ENCODE measurements at regions not wholly inside any gene's neighbourhood (a gene's known extent, or its start where the extent isn't known, plus 50 kb on each side); places are given as distances from the start of the nearest gene placed in this dataset.
"Not testable (repeated sequence)": the region's sequence is repeated elsewhere in the genome, so short reads cannot be mapped to it uniquely, and the experiment has no call there.

DNA sequence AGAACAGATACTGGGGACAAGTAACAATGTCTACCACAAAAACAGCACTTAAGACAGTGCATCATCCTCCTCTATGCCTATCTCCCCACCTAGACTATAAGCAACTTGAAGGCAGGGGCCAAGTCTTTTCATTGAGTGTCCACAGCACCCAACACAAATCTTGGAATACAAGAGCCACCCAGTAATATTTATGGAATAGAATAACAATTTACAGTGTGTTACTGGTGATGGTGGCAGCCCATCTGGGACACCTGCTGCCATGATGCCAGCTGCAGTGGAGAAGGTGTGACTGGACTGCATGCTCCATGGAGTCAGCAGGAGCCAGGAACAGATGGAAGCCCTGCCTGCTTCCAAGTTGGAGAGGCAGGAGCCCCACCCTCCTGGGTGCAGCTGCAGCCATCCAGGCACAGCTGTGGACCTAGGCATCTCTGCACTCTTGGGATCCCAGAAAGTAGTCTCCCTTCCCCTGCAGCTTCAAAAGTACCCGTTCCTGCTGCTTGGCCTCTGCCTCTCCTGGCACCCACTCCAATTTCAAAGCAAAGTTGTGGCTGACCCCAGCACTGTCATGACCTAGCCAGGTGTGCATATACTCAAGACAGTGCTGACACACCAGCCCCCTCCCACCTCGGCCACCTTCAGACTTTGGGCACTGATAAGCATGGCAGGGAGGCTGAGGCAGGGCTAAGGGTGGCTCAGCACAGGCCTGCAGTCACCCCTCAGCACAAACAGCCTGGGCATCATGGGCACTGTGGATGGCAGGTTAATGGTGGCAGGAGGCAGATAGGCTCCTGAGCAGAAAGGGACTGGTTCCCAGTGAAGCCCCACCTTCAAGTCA lies 94.5 kb downstream of the TPRA1 start:
- intact Hi-C loops (cut with DNase I), result no loop called here
- H3K4me1 ChIP-seq, result no peaks in the 10 kb centered on the region
- no peak for DNase-seq (ENCODE audit: low spot score in 2 of 2)

DNA sequence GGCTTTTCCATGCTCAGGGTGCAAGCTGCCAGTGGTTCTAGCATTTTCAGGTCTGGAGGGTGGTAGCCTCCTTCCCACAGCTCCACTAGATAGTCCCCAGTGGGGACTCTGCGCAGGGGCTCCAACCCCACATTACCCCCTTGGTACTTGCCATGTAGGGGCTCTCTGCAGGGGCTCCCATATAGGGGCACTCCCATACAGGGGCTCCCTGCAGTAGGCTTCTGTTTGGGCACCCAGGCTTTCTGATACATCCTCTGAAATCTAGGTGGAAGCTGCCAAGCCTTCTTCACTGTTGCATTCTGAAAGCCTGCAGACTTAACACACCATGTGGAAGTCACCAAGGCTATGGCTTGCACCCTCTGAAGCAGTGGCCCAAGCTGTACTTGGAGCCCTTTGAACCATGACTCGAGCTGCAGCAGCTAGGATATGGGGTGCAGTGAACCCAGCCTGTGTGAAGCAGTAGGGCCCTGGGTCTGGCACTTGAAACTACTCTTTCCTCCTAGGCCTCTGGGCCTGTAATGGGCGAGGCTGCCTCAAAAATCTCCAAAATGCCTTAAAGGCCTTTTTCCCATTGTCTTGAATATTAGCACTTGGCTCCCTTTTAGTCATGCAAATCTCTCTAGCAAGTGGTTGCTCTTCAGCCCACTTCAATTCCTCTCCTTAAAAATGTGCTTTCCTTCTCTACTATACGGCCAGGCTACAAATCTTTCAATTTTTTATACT lies 96.4 kb downstream of the TPRA1 start:
- Histone ChIP-seq H3K27ac (no peak overlapping the region), H3K4me1 (no peaks in the 10 kb centered on the region), H3K4me3 (no peak overlapping the region), H3K27me3 (no peaks in the 10 kb centered on the region), H3K9me3 (no peaks in the 10 kb centered on the region), H3K36me3 (no peaks in the 10 kb centered on the region)
- DNase-seq (ENCODE audit: low spot score in 2 of 2), result no peak
- TF ChIP-seq, protein P1, sequence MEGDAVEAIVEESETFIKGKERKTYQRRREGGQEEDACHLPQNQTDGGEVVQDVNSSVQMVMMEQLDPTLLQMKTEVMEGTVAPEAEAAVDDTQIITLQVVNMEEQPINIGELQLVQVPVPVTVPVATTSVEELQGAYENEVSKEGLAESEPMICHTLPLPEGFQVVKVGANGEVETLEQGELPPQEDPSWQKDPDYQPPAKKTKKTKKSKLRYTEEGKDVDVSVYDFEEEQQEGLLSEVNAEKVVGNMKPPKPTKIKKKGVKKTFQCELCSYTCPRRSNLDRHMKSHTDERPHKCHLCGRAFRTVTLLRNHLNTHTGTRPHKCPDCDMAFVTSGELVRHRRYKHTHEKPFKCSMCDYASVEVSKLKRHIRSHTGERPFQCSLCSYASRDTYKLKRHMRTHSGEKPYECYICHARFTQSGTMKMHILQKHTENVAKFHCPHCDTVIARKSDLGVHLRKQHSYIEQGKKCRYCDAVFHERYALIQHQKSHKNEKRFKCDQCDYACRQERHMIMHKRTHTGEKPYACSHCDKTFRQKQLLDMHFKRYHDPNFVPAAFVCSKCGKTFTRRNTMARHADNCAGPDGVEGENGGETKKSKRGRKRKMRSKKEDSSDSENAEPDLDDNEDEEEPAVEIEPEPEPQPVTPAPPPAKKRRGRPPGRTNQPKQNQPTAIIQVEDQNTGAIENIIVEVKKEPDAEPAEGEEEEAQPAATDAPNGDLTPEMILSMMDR (IDR thresholded peaks at IDR 0.05), result no peak
- intact Hi-C loops (cut with DNase I), result no loop called here

More for the DNA sequence above, 94.5 kb downstream of the TPRA1 start:
- Histone ChIP-seq H3K9me3 (peaks cover 0 to 2% of the 10 kb centered on the region in 2 donors), H3K4me3 (no peak overlapping the region), H3K36me3 (no peaks in the 10 kb centered on the region), H3K27ac (no peak overlapping the region), H3K27me3 (no peaks in the 10 kb centered on the region)
- TF ChIP-seq, protein P1 (IDR thresholded peaks at IDR 0.05), result no peak

DNA sequence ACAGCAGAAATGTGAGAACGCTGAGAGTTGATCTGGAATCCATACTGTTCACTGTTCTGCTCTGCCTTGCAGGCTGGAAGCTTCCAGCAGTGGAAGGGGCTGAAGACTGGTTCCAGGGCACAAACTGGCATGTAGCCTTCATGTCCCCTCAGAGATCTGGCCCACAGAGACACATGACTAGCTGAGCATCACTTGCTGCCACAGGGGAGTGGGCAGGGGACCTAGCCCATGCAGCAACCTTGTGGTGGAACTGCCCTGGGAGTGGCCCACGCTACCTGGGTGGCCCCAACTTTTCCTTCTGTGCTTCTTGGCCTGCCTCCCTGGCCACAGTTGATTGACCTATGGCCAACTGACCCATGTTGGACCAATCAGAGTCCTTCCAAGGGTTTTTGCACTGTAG lies 98.1 kb downstream of the TPRA1 start:
- DNase-seq (ENCODE audit: low spot score in 2 of 2), result peak in 1 of 2 donors; percentile 55
- intact Hi-C loops (cut with DNase I), result no loop called here
- no peaks in the 10 kb centered on the region for H3K9me3 ChIP-seq
- H3K4me3 ChIP-seq, result no peak overlapping the region
- no peaks in the 10 kb centered on the region for H3K36me3 ChIP-seq
- H3K27ac ChIP-seq, result no peak overlapping the region
- no peaks in the 10 kb centered on the region for H3K4me1 ChIP-seq
- no peaks in the 10 kb centered on the region for H3K27me3 ChIP-seq
- TF ChIP-seq, protein P1 (IDR thresholded peaks at IDR 0.05), result no peak

DNA sequence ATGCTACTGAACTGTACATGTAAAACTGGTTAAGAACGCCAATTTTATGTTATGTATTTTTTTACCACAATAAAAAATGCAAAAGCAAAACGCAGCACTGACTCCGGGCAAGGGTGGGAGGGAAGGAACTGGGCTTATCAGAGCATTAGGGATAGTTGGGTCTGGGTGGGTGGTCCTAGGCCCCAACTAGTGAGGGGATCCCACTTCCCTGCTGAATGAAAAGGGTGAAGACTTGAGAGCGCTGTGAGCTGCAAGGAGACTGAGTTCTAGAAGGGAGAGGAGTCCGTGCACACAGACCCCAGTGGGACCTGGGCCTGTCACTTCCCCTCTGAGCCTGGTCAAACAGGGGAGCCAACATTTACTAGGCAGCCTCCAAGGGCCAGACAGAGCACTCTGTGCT lies 98.6 kb downstream of the TPRA1 start:
- Histone ChIP-seq H3K9me3 (no peaks in the 10 kb centered on the region), H3K27ac (no peak overlapping the region), H3K27me3 (no peaks in the 10 kb centered on the region), H3K4me1 (no peaks in the 10 kb centered on the region), H3K36me3 (no peaks in the 10 kb centered on the region), H3K4me3 (no peak overlapping the region)
- TF ChIP-seq, protein P1 (IDR thresholded peaks at IDR 0.05), result no peak
- no peak for DNase-seq (ENCODE audit: low spot score in 2 of 2)
- intact Hi-C loops (cut with DNase I), result no loop called here

DNA sequence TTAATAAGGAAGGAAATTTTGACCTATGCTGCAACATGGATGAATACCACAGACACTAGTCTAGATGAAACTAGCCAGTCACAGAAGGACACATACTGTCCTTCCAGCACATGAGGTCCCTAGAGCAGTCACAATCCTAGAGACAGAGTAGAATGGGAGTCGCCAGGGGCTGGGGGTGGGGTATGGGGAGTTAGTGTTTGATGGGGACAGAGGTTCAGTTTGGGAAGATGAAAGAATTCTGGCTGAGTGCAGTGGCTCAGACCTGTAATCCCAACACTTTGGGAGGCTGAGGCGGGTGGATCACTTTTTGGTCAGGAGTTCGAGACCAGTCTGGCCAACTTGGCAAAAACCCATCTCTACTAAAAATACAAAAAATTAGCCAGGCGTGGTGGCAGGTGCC lies 99.2 kb downstream of the TPRA1 start:
- intact Hi-C loops (cut with DNase I), result no loop called here
- DNase-seq (ENCODE audit: low spot score in 2 of 2), result no peak
- TF ChIP-seq, protein P1 (IDR thresholded peaks at IDR 0.05), result no peak
- H3K27ac ChIP-seq, result no peak overlapping the region
- no peaks in the 10 kb centered on the region for H3K4me1 ChIP-seq
- H3K9me3 ChIP-seq, result no peaks in the 10 kb centered on the region
- no peak overlapping the region for H3K4me3 ChIP-seq
- H3K36me3 ChIP-seq, result no peaks in the 10 kb centered on the region
- H3K27me3 ChIP-seq, result no peaks in the 10 kb centered on the region

DNA sequence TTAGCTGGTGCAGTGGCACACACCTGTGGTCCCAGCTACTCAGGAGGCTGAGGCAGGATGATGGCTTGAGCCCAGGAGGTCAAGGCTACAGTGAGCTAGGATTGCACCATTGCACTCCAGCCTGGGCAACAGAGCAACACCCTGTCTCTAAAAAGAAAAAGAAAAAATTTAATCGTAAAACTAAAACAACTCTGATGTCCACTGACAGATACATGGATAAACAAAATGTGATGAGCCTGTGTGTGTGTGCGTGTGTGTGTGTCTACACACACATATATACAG lies 99.6 kb downstream of the TPRA1 start:
- H3K27ac ChIP-seq; intact Hi-C loops (cut with DNase I); H3K4me3 ChIP-seq; H3K27me3 ChIP-seq; H3K36me3 ChIP-seq; H3K4me1 ChIP-seq; H3K9me3 ChIP-seq: not testable (repeated sequence)
- DNase-seq (ENCODE audit: low spot score in 2 of 2), result peak in 1 of 2 donors; percentile 38

All from ascending aorta (tissue), 2 donors.